ENCODE measurements at regions not wholly inside any gene's neighbourhood (a gene's known extent, or its start where the extent isn't known, plus 50 kb on each side); places are given as distances from the start of the nearest gene placed in this dataset.
"Not testable (repeated sequence)": the region's sequence is repeated elsewhere in the genome, so short reads cannot be mapped to it uniquely, and the experiment has no call there.

DNA sequence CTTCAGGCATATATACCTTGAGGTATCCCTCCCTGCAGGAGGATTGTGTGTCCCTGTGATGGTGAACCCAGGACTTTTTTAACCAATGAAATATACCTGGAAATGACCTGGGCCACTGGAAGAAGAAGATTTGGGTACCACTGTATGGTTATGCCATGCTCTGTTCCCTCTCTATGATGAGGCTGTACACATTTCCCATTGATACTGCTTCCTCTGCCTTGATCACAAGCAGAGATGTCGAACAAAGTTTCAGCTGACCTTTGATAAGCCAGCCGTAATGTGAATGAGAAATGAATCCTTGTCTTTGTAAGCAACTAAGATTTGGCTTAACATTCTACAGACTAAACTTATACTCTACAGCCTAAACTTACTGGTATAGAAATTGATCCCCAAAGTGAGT is 78.4 kb upstream of the SPOPL start:
- H3K27ac ChIP-seq (ENCODE audit: low read depth in 2 of 2, low read length in 2 of 2): no peak overlapping the region
- peaks cover 0 to 6% (median 5%) of the 10 kb centered on the region in 3 donors for H3K4me1 ChIP-seq (ENCODE audit: control insufficient read depth in 2 of 3, insufficient read depth in 2 of 3, low read depth in 1 of 3, low read length in 3 of 3)
- no peaks in the 10 kb centered on the region for H3K36me3 ChIP-seq (ENCODE audit: control insufficient read depth in 2 of 3, insufficient read depth in 3 of 3, low read length in 3 of 3)
- no peak for FAIRE-seq
- DNase-seq: no peak
- TF ChIP-seq, protein P1, sequence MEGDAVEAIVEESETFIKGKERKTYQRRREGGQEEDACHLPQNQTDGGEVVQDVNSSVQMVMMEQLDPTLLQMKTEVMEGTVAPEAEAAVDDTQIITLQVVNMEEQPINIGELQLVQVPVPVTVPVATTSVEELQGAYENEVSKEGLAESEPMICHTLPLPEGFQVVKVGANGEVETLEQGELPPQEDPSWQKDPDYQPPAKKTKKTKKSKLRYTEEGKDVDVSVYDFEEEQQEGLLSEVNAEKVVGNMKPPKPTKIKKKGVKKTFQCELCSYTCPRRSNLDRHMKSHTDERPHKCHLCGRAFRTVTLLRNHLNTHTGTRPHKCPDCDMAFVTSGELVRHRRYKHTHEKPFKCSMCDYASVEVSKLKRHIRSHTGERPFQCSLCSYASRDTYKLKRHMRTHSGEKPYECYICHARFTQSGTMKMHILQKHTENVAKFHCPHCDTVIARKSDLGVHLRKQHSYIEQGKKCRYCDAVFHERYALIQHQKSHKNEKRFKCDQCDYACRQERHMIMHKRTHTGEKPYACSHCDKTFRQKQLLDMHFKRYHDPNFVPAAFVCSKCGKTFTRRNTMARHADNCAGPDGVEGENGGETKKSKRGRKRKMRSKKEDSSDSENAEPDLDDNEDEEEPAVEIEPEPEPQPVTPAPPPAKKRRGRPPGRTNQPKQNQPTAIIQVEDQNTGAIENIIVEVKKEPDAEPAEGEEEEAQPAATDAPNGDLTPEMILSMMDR (IDR thresholded peaks at IDR 0.05; ENCODE audit: borderline replicate concordance, extremely low read depth, insufficient read depth): no peak
- no peak overlapping the region for H3K9ac ChIP-seq (ENCODE audit: low read length in 3 of 3)
- H3K4me3 ChIP-seq (ENCODE audit: low read length in 3 of 3): no peak overlapping the region
- intact Hi-C loops (cut with DNase I): no loop called here
- no peaks in the 10 kb centered on the region for H3K27me3 ChIP-seq (ENCODE audit: control insufficient read depth, insufficient read depth, low read length)
- H3K9me3 ChIP-seq (ENCODE audit: control insufficient read depth in 2 of 3, insufficient read depth in 1 of 3, low read length in 3 of 3): peaks cover 0 to 5% (median 0%) of the 10 kb centered on the region in 3 donors

DNA sequence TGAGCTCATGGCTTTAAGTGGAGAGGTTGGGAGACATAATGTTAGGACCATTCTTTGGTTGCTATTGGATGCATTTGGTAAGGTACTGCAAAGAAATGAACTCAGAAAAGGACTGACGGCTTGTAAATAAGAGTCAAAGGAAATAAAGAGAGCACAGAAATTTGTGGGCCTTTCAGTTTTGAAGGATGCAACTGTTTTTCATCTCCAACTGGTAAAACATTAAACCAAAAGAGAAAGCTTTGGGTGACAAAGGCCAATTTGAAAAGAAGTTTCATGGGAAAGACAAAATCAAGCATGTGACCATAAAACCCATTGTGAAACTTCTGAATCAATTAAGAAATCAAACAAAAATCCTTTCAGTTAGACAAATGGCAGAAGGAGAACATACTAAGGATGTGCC is 77.8 kb upstream of the SPOPL start:
- H3K4me1 ChIP-seq (ENCODE audit: control insufficient read depth in 2 of 3, insufficient read depth in 2 of 3, low read depth in 1 of 3, low read length in 3 of 3): peaks cover 0 to 6% (median 5%) of the 10 kb centered on the region in 3 donors
- H3K27me3 ChIP-seq (ENCODE audit: control insufficient read depth, insufficient read depth, low read length): no peaks in the 10 kb centered on the region
- intact Hi-C loops (cut with DNase I): no loop called here
- TF ChIP-seq, protein P1 (IDR thresholded peaks at IDR 0.05; ENCODE audit: borderline replicate concordance, extremely low read depth, insufficient read depth): no peak
- peaks cover 0 to 5% (median 0%) of the 10 kb centered on the region in 3 donors for H3K9me3 ChIP-seq (ENCODE audit: control insufficient read depth in 2 of 3, insufficient read depth in 1 of 3, low read length in 3 of 3)
- no peak overlapping the region for H3K27ac ChIP-seq (ENCODE audit: low read depth in 2 of 2, low read length in 2 of 2)
- H3K9ac ChIP-seq (ENCODE audit: low read length in 3 of 3): no peak overlapping the region
- no peaks in the 10 kb centered on the region for H3K36me3 ChIP-seq (ENCODE audit: control insufficient read depth in 2 of 3, insufficient read depth in 3 of 3, low read length in 3 of 3)
- no peak for DNase-seq
- no peak for FAIRE-seq
- no peak overlapping the region for H3K4me3 ChIP-seq (ENCODE audit: low read length in 3 of 3)

DNA sequence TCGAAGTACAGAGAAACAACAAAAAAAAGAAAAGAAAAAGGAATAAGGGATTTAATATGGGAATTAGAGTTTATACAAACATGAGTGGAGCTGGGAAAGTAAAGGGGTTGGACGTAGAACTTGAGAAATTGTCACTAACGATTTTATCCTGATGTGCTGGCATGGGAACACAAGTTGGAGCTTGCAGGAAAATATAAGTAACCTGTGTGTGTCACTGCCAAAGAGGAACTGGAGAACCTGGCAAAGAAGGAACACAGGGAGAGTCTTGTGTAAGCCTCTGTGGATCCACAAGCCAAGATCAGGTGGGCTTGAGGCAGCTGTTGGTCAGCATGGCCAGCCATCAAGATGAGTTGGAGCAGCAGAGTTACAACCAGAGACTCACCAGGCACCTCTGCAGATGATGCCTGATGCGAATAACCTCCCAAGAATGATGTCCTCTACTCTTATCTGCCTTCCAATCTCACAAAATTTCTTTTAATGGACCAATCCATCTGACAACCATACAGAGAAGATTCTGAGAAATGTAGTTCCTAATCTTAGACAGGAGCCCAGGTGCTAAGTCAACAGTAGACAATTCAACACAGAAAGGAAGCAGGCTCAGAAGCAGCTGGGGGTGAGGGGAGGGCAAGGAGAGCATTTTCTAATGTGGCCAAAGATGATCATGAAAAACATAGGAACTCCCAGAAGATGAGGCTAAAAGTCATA is 77.0 kb upstream of the SPOPL start:
- H3K27me3 ChIP-seq (ENCODE audit: control insufficient read depth, insufficient read depth, low read length): no peaks in the 10 kb centered on the region
- no peak overlapping the region for H3K9ac ChIP-seq (ENCODE audit: low read length in 3 of 3)
- intact Hi-C loops (cut with DNase I): no loop called here
- DNase-seq (no peak), FAIRE-seq (no peak)
- H3K36me3 ChIP-seq (ENCODE audit: control insufficient read depth in 2 of 3, insufficient read depth in 3 of 3, low read length in 3 of 3): no peaks in the 10 kb centered on the region
- TF ChIP-seq, protein P1 (IDR thresholded peaks at IDR 0.05; ENCODE audit: borderline replicate concordance, extremely low read depth, insufficient read depth): no peak
- peaks cover 0 to 6% (median 5%) of the 10 kb centered on the region in 3 donors for H3K4me1 ChIP-seq (ENCODE audit: control insufficient read depth in 2 of 3, insufficient read depth in 2 of 3, low read depth in 1 of 3, low read length in 3 of 3)
- no peak overlapping the region for H3K4me3 ChIP-seq (ENCODE audit: low read length in 3 of 3)
- peaks cover 0 to 5% (median 0%) of the 10 kb centered on the region in 3 donors for H3K9me3 ChIP-seq (ENCODE audit: control insufficient read depth in 2 of 3, insufficient read depth in 1 of 3, low read length in 3 of 3)
- H3K27ac ChIP-seq (ENCODE audit: low read depth in 2 of 2, low read length in 2 of 2): no peak overlapping the region

DNA sequence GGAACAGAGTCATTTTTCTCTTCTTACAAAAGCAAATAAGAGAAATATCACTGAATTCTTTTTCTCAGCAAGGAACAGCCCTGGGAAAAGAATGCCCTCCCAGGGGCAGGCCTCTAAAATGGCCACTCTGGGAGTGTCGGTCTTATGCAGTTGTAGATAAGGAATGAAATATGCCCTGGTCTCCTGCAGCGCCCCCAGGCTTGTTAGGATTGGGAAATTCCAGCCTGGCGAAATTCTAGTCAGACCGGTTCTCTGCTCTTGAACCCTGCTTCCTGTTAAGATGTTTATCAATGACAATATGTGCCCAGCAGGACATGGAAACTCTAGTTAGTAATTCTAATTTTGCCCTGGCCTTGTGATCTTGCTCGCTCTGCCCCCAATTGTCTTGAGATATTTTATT is 75.5 kb upstream of the SPOPL start:
- H3K36me3 ChIP-seq (ENCODE audit: control insufficient read depth in 2 of 3, insufficient read depth in 3 of 3, low read length in 3 of 3); H3K9ac ChIP-seq (ENCODE audit: low read length in 3 of 3); FAIRE-seq; H3K27me3 ChIP-seq (ENCODE audit: control insufficient read depth, insufficient read depth, low read length); DNase-seq; H3K4me1 ChIP-seq (ENCODE audit: control insufficient read depth in 2 of 3, insufficient read depth in 2 of 3, low read depth in 1 of 3, low read length in 3 of 3); H3K4me3 ChIP-seq (ENCODE audit: low read length in 3 of 3); intact Hi-C loops (cut with DNase I); H3K9me3 ChIP-seq (ENCODE audit: control insufficient read depth in 2 of 3, insufficient read depth in 1 of 3, low read length in 3 of 3); H3K27ac ChIP-seq (ENCODE audit: low read depth in 2 of 2, low read length in 2 of 2): not testable (repeated sequence)
